ENCODE measurements at regions not wholly inside any gene's neighbourhood (a gene's known extent, or its start where the extent isn't known, plus 50 kb on each side); places are given as distances from the start of the nearest gene placed in this dataset.

- DNase-seq (ENCODE audit: low spot score): no peak
These were observed 205.0 kb downstream of the ACTL7B start for GRCh38 chr9:108650826-108651225.

- no peak for DNase-seq (ENCODE audit: low spot score)
These were observed 210.3 kb downstream of the ACTL7B start for GRCh38 chr9:108645520-108645919.

- no peak for DNase-seq (ENCODE audit: low spot score)
These were observed 211.9 kb downstream of the ACTL7B start for GRCh38 chr9:108643731-108644510.

GRCh38 chr9:108642871-108643270 lies 212.9 kb downstream of the ACTL7B start:
- DNase-seq (ENCODE audit: low spot score): no peak

- no peak for DNase-seq (ENCODE audit: low spot score)
These were observed 215.6 kb downstream of the ACTL7B start for GRCh38 chr9:108640230-108640629.

GRCh38 chr9:108639696-108640095 lies 216.1 kb downstream of the ACTL7B start:
- DNase-seq (ENCODE audit: low spot score): no peak

GRCh38 chr9:108639091-108639490 lies 216.7 kb downstream of the ACTL7B start:
- no peak for DNase-seq (ENCODE audit: low spot score)

- no peak for DNase-seq (ENCODE audit: low spot score)
These were observed 218.4 kb downstream of the ACTL7B start for GRCh38 chr9:108637340-108637739.

GRCh38 chr9:108636013-108636412 lies 219.8 kb downstream of the ACTL7B start:
- DNase-seq (ENCODE audit: low spot score): no peak

- no peak for DNase-seq (ENCODE audit: low spot score)
These were observed 220.9 kb downstream of the ACTL7B start for GRCh38 chr9:108634672-108635462.

GRCh38 chr9:108634204-108634603 lies 221.6 kb downstream of the ACTL7B start:
- DNase-seq (ENCODE audit: low spot score): no peak

- no peak for DNase-seq (ENCODE audit: low spot score)
These were observed 224.1 kb downstream of the ACTL7B start for GRCh38 chr9:108631496-108632285.

- no peak for DNase-seq (ENCODE audit: low spot score)
These were observed 227.5 kb downstream of the ACTL7B start for GRCh38 chr9:108628316-108628715.

- DNase-seq (ENCODE audit: low spot score): no peak
These were observed 229.0 kb downstream of the ACTL7B start for GRCh38 chr9:108626743-108627142.

- DNase-seq (ENCODE audit: low spot score): no peak
These were observed 233.6 kb downstream of the ACTL7B start for GRCh38 chr9:108621991-108622855.

GRCh38 chr9:108620767-108621166 lies 235.0 kb downstream of the ACTL7B start:
- no peak for DNase-seq (ENCODE audit: low spot score)

- no peak for DNase-seq (ENCODE audit: low spot score)
These were observed 236.8 kb downstream of the ACTL7B start for GRCh38 chr9:108618906-108619550.

GRCh38 chr9:108617676-108618075 lies 238.1 kb downstream of the ACTL7B start:
- no peak for DNase-seq (ENCODE audit: low spot score)

GRCh38 chr9:108615152-108615551 lies 240.6 kb downstream of the ACTL7B start:
- DNase-seq (ENCODE audit: low spot score): no peak

GRCh38 chr9:108612513-108612912 lies 243.3 kb downstream of the ACTL7B start:
- DNase-seq (ENCODE audit: low spot score): no peak

- DNase-seq (ENCODE audit: low spot score): no peak
These were observed 245.9 kb downstream of the ACTL7B start for GRCh38 chr9:108609897-108610253.

Data from mucosa of gallbladder (tissue), 1 donor.